ENCODE measurements at regions not wholly inside any gene's neighbourhood (a gene's known extent, or its start where the extent isn't known, plus 50 kb on each side); places are given as distances from the start of the nearest gene placed in this dataset.

DNA sequence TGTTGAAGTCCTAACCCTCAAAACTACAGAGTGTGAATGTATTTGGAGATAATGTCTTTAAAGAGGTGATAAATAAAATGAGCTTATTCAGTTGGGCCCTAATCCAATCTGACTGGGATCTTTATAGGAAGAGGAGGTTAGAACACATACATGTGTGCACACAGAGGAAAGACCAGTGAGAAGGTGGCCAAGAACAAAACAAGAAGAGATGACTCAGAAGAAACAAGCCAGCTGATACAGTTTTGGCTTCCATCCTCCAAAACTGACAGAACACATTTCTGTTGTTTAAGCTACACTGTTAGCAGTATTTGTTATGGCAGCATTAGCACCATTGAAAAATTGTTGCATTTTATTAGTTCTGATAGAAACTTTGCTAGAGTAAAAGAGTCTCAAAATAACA is 609.3 kb upstream of the IMPG1 start (continued):
- no peak for TF ChIP-seq CENPT (CRISPR knock-in tag; IDR thresholded peaks at IDR 0.05; ENCODE audit: low read depth)
- TF ChIP-seq, protein P1, sequence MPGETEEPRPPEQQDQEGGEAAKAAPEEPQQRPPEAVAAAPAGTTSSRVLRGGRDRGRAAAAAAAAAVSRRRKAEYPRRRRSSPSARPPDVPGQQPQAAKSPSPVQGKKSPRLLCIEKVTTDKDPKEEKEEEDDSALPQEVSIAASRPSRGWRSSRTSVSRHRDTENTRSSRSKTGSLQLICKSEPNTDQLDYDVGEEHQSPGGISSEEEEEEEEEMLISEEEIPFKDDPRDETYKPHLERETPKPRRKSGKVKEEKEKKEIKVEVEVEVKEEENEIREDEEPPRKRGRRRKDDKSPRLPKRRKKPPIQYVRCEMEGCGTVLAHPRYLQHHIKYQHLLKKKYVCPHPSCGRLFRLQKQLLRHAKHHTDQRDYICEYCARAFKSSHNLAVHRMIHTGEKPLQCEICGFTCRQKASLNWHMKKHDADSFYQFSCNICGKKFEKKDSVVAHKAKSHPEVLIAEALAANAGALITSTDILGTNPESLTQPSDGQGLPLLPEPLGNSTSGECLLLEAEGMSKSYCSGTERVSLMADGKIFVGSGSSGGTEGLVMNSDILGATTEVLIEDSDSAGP (CRISPR knock-in tag; IDR thresholded peaks at IDR 0.05; ENCODE audit: borderline replicate concordance): no peak
- TF ChIP-seq HHEX (CRISPR knock-in tag; IDR thresholded peaks at IDR 0.05): no peak
- TF ChIP-seq, protein P2, sequence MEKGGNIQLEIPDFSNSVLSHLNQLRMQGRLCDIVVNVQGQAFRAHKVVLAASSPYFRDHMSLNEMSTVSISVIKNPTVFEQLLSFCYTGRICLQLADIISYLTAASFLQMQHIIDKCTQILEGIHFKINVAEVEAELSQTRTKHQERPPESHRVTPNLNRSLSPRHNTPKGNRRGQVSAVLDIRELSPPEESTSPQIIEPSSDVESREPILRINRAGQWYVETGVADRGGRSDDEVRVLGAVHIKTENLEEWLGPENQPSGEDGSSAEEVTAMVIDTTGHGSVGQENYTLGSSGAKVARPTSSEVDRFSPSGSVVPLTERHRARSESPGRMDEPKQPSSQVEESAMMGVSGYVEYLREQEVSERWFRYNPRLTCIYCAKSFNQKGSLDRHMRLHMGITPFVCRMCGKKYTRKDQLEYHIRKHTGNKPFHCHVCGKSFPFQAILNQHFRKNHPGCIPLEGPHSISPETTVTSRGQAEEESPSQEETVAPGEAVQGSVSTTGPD (CRISPR knock-in tag; IDR thresholded peaks at IDR 0.05): no peak

DNA sequence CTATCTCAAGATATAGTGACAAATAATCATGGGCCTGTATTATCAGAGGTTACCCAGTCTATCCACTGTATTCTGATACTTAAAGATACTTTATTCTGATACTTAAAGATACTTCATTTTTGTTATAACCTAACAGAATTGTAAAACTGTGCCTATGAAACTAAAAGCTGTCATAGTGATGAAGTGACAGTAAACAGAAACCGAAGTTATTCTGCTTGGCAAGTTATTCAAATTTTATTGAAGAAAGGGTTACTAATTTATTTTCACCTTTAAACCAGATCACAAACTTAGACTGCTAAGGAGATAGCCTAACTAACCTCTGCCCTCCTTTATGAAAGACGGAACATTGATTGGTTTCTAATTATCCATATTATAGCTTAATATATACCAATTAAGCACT is 604.6 kb upstream of the IMPG1 start:
- WGBS (ENCODE audit: low lambda C conversion rate): 0% methylated on average over 2 of the region's 2 CpGs
- intact Hi-C loops (cut with micrococcal nuclease; ENCODE audit: unreplicated experiment) (no loop called here), in situ Hi-C loops (cut with HindIII; ENCODE audit: extremely low pct_ligation_motif_present, low pct_unique_long_range_greater_than_20kb) (loop anchor here (25.0 kb wide), 1 partner anchor 185 kb away; no protein-coding TSS in a partner anchor)
- H3K9me3 ChIP-seq (ENCODE audit: low read length): no peaks in the 10 kb centered on the region
- H3K36me3 ChIP-seq (replicated peaks in 1 of 2; ENCODE audit: control insufficient read depth in 1 of 2, insufficient read depth in 2 of 2, low read length in 2 of 2): no peaks in the 10 kb centered on the region
- DNase-seq (ENCODE audit: low spot score): no peak
- no TSS peak for BruUV-seq (replicated peaks)
- ATAC-seq: no peak
- no peaks in the 10 kb centered on the region for H3K27me3 ChIP-seq (ENCODE audit: control insufficient read depth in 1 of 2, insufficient read depth in 2 of 2, low read length in 2 of 2)
- FAIRE-seq: no peak
- no peak overlapping the region for H3K4me2 ChIP-seq (ENCODE audit: low read depth, low read length)
- no peak overlapping the region for H3K27ac ChIP-seq (ENCODE audit: extremely low read length, insufficient read depth, low read length)
- TF ChIP-seq RNF2 (conservative IDR thresholded peaks at IDR 0.05; ENCODE audit: low read depth) (no peak), NFKB2 (CRISPR knock-in tag; IDR thresholded peaks at IDR 0.05; ENCODE audit: borderline replicate concordance) (no peak), MATR3 (CRISPR knock-in tag; IDR thresholded peaks at IDR 0.05) (no peak), IKZF1 (IDR thresholded peaks at IDR 0.05) (no peak), HCFC1 (IDR thresholded peaks at IDR 0.05; ENCODE audit: low read depth, low read length) (no peak), TP53 (CRISPR knock-in tag; conservative IDR thresholded peaks at IDR 0.05) (no peak)
- TF ChIP-seq, protein P3, sequence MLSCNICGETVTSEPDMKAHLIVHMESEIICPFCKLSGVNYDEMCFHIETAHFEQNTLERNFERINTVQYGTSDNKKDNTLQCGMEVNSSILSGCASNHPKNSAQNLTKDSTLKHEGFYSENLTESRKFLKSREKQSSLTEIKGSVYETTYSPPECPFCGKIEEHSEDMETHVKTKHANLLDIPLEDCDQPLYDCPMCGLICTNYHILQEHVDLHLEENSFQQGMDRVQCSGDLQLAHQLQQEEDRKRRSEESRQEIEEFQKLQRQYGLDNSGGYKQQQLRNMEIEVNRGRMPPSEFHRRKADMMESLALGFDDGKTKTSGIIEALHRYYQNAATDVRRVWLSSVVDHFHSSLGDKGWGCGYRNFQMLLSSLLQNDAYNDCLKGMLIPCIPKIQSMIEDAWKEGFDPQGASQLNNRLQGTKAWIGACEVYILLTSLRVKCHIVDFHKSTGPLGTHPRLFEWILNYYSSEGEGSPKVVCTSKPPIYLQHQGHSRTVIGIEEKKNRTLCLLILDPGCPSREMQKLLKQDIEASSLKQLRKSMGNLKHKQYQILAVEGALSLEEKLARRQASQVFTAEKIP (CRISPR knock-in tag; IDR thresholded peaks at IDR 0.05; ENCODE audit: borderline replicate concordance): no peak
- TF ChIP-seq, protein P4, sequence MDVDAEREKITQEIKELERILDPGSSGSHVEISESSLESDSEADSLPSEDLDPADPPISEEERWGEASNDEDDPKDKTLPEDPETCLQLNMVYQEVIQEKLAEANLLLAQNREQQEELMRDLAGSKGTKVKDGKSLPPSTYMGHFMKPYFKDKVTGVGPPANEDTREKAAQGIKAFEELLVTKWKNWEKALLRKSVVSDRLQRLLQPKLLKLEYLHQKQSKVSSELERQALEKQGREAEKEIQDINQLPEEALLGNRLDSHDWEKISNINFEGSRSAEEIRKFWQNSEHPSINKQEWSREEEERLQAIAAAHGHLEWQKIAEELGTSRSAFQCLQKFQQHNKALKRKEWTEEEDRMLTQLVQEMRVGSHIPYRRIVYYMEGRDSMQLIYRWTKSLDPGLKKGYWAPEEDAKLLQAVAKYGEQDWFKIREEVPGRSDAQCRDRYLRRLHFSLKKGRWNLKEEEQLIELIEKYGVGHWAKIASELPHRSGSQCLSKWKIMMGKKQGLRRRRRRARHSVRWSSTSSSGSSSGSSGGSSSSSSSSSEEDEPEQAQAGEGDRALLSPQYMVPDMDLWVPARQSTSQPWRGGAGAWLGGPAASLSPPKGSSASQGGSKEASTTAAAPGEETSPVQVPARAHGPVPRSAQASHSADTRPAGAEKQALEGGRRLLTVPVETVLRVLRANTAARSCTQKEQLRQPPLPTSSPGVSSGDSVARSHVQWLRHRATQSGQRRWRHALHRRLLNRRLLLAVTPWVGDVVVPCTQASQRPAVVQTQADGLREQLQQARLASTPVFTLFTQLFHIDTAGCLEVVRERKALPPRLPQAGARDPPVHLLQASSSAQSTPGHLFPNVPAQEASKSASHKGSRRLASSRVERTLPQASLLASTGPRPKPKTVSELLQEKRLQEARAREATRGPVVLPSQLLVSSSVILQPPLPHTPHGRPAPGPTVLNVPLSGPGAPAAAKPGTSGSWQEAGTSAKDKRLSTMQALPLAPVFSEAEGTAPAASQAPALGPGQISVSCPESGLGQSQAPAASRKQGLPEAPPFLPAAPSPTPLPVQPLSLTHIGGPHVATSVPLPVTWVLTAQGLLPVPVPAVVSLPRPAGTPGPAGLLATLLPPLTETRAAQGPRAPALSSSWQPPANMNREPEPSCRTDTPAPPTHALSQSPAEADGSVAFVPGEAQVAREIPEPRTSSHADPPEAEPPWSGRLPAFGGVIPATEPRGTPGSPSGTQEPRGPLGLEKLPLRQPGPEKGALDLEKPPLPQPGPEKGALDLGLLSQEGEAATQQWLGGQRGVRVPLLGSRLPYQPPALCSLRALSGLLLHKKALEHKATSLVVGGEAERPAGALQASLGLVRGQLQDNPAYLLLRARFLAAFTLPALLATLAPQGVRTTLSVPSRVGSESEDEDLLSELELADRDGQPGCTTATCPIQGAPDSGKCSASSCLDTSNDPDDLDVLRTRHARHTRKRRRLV (CRISPR knock-in tag; IDR thresholded peaks at IDR 0.05): no peak
- TF ChIP-seq, protein P5, sequence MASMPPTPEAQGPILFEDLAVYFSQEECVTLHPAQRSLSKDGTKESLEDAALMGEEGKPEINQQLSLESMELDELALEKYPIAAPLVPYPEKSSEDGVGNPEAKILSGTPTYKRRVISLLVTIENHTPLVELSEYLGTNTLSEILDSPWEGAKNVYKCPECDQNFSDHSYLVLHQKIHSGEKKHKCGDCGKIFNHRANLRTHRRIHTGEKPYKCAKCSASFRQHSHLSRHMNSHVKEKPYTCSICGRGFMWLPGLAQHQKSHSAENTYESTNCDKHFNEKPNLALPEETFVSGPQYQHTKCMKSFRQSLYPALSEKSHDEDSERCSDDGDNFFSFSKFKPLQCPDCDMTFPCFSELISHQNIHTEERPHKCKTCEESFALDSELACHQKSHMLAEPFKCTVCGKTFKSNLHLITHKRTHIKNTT (CRISPR knock-in tag; IDR thresholded peaks at IDR 0.05): no peak
- no peaks in the 10 kb centered on the region for H3K79me2 ChIP-seq (ENCODE audit: insufficient read depth, low read length)
- ChIA-PET CTCF (ENCODE audit: low intra/inter-chr PET ratio, low total read pairs) (no interaction called here), POLR2A (no interaction called here)
- no peaks in the 10 kb centered on the region for H4K20me1 ChIP-seq (ENCODE audit: insufficient read depth, low read length)
- no peak overlapping the region for H3K9ac ChIP-seq (ENCODE audit: insufficient read depth, low read depth, low read length)
- no peaks in the 10 kb centered on the region for H3K4me1 ChIP-seq (ENCODE audit: insufficient read depth, low read length)
- no peak overlapping the region for H2AFZ ChIP-seq (ENCODE audit: low read length)
- H3K4me3 ChIP-seq (replicated peaks in 1 of 3; ENCODE audit: insufficient read depth in 1 of 3, low read depth in 2 of 3, low read length in 3 of 3): no peak overlapping the region

Measured in HepG2 (cell line).